ENCODE measurements at regions not wholly inside any gene's neighbourhood (a gene's known extent, or its start where the extent isn't known, plus 50 kb on each side); places are given as distances from the start of the nearest gene placed in this dataset.
"Not testable (repeated sequence)": the region's sequence is repeated elsewhere in the genome, so short reads cannot be mapped to it uniquely, and the experiment has no call there.

DNA sequence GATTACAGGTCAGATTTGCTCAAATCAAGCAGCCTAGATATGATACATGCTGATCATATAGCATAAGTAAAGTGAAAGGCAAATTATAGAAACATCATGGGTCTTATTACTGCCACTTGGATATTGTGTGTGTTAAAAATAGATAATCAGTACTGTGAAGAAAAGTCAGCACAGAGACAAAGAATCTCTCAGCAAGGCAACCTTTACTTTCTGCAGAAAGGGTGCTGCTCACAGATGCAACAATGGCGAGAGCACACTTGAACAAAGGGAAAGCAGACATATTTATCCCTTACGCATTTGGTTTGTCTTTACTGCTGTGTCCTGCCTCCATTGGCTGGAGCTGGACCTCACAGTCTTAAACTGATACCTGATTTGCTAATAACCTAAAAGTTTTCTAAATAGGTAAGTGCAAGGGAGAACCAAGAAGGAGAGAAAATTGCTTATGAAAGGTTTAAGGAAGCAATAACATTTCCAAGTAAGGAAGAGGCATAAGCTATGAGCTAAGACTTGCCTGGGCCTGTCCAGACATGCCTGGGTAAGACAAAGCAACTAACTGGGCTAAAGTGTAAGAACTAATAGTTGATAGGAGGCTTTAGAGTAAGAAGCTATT is 1310.8 kb upstream of the LRRTM3 start:
- DNase-seq, result no peak

DNA sequence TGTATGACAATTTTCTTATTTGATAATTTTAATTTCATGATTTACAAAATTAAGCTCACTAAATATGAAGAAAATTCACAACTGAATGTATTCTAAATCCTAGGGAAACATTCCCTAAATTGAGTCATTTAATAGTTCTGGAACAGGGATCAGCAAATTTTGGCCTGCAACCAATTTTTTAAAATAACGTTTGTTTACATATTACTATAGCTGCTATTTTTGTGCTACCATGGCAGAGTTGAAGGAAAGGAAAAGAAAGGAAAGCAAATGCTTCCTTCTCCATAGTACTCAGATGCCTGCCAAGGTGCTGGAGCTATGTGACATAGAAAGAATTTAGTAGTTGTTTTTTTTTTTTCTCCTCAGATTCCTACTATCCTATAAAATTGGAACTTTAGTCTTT is 1307.7 kb upstream of the LRRTM3 start:
- DNase-seq, result no peak

DNA sequence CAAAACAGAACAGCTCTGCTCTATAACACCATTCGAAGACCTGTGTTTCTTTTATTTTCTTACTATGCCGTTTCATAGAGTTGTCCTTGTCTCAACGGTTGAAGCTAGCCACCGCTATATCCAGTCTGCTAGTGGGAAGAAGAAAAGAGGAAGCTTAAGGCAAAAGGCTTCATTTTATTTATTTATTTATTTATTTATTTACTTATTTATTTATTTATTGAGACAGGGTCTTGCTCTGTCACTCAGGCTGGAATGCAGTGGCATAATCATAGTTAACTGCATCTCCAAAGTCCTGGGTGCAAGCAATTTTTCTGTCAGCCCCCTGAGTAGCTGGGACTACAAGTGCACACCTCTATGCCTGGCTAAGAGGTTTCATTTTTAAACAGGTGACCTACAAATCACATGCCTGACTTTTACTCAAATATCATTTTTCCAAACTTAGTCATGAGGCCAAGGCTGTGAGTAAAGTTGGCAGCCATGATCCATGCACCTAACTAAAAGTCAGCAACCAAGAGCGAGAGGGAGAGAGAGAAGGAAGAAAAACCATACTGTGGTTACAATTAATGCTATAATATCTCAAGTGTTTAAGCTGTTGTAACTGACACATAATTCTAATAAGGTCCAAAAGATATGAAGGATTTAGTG is 1305.3 kb upstream of the LRRTM3 start:
- DNase-seq, result no peak

DNA sequence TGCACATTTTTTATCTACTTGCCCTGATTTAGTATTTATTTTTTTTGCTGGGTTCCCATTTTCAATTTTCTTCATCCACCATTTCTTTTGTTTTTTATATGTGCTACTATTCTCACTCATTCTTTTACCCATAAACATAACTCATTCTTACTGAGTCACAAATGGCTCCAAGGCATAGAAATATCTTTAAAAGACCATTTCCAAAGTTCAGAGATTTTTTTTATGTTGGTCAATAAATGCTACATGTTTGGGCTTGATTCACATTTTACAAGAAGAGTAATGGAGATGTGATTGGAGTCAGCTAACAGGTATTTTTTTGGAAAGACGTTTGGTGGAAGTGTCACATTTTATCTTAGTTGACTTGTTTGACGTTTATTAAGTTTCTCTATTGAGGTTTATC is 1303.2 kb upstream of the LRRTM3 start:
- DNase-seq, result no peak

DNA sequence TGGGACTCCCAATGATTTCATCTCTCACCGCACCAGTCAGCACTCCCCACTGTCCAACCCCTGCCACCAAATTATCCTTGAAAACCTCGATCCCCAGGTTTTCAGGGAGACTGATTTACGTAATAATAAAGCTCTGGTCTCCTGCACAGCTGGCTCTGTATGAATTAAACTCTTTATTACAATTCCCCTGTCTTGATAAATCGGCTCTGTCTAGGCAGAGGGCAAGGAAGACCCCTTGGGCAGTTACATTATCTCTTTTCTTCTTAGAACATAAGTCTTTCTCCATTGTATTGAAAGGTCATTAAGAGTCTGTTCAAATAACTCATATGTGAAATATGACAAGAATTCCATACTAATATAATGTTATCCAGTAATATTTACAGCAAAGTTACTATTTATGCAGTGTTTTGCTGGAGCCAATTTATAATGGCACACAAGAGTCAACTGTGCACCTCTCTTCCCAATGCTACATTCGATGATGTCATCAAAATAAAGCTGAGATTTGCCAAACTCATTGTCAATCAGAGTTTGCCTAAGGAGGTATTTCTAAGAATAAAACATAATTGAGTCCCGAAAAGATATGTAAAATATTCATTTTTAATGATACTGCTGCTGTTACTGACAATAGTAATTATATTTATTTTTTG is 1297.2 kb upstream of the LRRTM3 start:
- no peak for DNase-seq

DNA sequence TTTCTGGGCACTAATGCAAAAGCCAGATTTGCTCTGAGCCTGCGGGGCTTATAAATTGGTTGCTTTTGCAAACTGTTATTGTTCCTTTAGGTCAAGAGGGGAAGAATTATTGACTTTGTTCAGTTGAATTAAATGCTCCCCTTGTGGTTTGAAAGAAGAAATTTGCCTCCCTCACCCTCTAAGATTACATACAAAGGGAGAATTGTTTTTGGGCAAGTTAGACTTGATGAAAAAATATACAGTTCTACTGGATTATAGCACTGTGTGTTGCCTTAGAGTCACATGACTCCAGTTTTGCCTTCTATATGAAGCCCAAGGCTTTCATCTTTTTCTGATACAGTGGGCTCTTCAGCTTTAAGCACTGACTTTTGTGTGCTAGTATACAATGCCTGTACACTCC is 1265.8 kb upstream of the LRRTM3 start:
- no peak for DNase-seq

DNA sequence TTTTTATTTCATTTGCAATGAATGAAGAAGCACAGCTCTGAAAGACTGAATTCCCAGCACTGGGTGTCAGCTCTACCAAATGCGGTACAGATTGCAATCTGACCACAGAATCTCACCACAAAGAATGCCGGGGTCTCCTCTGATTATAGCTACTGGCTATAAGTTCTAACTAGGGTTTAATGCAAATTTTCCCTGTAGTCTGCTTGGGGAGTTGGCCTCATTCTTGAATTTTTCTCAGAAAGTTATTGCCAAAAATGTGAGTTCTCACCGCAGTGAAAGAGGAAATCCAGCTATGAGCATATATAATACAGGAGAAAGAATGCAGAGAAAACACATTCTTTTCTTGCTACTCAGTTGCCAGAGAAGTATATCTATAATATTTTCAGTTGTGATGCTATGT is 1255.7 kb upstream of the LRRTM3 start:
- peak; percentile 85 for DNase-seq

DNA sequence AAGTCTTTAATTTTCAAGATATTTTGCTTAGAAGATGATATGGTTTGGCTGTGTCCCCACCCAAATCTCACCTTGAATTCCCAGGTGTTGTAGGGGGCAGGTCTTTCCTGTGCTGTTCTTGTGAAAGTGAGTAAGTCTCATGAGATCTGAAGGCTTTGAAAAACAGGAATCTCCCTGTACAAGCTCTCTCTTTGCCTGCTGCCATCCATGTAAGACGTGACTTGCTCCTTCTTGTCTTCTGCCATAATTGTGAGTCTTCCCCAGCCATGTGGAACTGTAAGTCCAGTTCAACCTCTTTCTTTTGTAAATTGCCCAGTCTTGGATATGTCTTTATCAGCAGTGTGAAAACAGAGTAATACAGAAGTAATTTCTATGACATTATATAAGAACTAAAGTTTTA is 1255.2 kb upstream of the LRRTM3 start:
- DNase-seq, result not testable (repeated sequence)

DNA sequence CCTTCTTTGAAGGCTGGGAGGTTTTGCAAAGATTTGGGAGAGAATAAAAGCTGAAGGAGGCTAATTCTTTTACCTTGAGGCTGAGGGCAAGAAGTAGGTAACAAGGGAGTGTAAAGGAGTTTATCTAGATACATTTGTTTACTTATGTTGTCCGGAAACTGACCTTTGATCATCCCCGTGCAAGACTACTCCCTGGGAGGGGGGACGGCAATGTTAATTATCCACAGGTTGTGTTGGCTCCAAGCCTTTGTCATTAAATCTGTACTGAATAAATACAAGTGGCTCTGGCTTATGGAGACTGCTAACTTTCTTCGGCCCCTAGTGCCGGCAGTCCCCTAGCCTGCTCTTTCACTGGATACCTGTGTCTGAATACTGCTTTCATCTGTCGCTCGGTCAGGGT is 1250.6 kb upstream of the LRRTM3 start:
- no peak for DNase-seq

DNA sequence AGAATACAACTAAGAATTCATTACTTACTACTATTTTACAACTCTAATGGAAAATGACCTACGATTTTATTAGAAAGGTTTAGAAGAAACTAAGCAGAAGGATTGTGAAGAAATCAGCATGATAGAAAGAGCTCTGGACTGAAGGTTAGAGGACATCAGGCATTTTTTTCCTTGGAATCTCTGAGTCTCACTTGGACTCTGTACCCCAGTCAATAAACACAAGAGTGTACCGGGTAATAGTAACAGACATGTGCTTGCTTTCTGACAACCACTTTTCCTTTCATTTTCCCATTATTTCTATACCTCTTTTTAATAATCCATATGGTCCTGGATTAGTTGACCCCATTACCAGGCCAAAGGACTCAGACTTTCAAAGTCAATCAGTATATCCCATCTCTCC is 1240.9 kb upstream of the LRRTM3 start:
- DNase-seq, result no peak

DNA sequence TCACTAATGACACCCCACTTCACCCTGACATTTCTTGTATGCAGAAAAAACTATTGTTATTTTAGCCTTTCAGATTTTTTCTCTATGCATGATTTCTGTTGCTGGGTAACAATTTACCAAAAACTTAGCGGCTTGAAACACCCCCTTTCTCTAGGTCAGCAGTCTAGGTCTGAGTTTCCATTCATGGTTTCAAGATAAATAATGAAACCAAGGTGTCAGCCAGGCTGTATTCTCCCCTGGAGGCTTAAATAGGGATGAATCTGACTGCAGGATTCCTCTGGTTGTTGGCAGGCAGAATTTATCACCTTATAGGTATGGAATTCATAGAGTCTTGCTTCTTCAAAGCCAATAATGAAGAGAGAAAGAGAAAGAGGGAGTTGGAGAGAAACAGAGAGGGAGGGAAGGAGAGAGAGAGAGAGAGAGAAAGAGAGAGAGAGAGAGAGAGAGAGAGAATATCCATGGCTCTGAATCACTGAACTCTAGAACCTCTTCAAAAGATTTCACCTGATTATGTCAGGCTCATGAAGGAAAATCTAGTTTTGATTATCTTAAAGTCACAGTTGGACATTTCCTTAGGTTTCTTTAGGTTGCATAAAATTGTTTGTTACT is 1224.6 kb upstream of the LRRTM3 start:
- DNase-seq, result no peak

DNA sequence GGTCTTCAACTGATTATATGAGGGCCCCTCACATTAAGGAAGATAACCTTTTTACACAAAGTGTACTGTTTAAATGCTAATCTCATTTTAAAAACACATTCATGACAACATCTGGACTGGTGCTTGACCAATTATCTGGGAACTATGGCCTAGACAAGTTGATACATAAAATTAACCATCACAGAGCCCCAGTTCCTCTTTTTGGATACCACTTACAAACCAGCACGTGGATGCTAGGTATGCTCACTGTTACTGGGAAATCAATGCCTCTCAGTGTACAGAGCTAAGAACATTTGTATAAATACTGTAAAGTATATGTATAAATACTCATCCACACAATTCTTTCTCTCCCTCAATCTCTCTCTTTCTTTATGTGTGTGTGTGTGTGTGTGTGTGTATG is 1217.8 kb upstream of the LRRTM3 start:
- DNase-seq, result peak; percentile 12

DNA sequence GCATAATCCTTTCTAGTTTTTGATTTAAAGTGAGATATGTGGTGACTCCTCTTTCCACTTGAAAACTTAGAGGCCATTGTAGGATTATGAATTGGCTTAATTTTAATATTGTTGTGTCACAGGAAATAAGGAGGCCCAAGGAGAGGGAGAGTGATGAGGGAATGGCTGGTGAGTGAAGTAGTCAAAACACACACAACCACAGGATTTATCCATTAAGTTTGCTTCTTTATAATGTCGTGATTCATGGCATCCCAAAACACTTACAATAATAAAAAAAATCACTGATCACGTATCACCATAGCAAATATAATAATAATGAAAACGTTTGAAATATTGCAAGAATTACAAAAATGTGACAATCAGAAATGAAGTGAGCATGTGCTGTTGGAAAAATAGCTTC is 1215.5 kb upstream of the LRRTM3 start:
- DNase-seq, result no peak

DNA sequence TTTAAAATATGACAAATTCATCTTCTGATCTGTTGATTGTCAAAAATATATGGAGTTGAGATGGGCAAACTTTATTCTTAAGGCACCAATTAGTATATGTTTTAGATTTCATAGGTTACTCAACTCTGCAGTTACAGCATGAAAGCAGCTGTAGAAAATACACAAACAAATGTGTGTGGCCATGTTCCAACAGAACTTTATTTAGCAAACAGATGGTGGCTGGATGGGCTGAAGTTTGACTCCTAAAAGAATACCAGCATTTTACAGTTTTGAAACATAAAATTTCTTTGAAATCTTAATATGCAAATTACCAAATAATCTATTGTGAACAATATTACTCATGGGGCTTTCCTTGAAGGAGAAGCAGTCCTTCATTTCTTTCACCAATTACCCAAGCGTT is 1206.0 kb upstream of the LRRTM3 start:
- DNase-seq, result no peak

DNA sequence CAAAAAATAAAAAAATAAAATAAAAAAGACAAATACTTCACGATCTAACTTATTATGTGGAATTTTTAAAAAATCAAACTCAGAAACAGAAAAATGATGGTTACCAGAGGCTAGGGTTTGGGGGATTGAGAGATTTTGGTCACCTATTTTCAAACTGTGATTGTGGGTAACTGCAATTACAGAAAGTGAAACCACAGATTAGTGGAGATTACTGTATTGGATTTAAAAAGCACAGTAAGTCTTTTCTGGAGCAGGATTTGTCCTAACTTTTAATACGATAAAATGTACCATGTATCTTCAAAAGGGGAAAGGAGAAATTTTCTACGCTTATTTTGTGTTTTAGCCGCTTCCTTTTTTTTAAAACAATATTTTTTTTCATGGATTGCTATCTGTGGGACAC is 1204.9 kb upstream of the LRRTM3 start:
- no peak for DNase-seq

DNA sequence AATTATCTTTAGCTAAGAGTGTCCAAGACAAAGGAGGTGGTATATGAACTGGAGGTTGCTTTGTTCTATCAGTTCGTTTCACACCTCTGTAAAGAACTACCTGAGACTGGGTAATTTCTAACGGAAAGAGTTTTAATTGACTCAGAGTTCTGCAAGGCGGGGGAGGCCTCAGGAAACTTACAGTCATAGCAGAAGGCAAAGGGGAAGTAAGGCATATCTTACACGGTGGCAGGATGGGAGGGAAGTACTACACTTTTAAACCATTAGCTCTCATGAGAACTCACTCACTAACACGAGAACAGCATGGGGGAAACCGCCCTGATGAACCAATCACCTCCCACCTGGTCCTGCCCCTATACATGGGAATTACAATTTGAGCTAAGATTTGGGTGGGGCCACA is 1202.3 kb upstream of the LRRTM3 start:
- peak; percentile 60 for DNase-seq

DNA sequence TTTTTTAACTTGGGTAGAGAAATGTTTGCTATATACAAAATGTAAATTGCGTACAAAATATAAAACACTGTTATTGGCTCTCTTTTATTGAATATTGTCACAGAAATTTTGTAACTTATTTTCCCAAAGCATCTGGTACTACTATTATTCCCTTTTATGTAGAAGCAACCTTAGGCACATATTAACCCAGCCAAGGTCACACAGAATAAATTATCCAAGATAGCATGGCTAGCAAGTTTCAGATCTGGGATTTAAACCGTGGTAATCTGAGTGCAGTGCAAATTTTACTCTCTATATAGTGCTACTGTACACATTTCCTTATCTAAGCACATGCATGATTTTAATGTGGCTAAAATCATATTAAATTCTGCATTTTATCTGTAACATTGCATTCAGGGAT is 1190.5 kb upstream of the LRRTM3 start:
- no peak for DNase-seq

DNA sequence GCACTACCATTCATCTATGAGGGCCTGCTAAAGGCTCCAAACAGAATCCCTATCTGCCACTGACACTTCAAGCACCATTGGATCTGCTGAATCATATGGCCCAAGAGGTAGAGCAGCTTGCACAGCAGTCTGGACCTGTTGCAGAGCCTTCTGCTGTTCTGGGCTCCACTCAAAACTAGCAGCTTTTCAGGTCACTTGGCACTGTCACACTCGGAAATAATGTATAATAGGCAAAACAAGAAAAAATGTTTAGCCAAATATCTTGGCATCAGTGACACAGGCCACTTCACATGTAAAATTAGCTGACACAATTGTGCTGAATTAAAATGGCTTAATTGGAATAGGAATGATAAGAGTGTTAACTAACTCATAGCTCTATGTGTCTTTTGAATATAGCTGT is 1182.9 kb upstream of the LRRTM3 start:
- DNase-seq, result no peak

DNA sequence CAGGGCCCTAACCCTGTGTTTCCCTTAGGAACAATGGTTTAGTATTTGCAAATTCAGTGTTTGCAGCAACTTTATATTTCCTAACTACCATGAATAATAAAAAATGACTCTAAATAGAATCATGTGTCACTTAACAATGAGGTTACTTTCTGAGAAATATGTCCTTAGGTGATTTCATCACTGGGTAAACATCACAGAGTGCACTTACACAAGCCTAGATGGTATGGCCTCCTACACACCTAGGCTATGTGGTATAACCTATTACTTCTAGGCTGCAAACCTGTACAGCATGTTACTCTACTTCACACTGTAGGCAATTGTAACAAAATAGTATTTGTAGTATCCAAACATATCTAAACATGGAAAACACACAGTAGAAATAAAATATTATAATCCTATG is 1174.6 kb upstream of the LRRTM3 start:
- DNase-seq, result no peak

DNA sequence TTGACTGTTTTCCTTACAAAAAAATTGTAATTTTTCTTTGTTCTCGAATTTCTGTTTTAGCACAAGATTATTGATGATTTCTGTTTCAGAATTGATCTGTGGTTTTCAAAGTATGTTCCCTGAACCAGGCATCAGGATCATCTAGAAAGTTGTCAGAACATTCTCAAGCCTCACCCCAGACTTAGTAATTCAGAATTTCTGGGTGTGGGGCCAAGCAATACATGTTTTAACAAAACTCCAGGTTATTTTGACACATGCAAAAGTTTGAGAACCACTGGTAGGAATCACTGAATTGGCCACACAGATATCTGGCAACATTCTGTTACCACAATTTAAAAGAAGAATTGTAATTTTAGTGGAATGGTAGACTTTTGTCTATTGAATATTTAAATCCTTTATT is 1173.9 kb upstream of the LRRTM3 start:
- DNase-seq, result no peak

DNA sequence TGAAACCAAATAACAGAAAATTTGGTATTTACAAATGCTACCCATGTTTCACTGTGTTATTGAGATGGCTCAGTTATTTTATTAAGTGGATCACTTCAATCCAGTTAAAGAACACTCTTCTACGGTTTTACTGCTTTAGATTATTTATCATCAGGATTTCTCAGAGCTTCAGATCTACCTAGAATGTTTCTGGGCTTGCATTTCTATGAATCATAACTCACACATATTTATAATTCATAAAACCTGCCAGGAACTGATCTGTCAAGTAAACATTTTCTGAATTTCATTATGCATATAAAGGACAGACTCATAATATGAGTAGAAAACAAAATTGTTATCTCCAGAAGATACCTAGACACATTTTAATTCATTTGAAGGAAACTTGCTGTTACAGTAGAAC is 1172.3 kb upstream of the LRRTM3 start:
- DNase-seq, result no peak

DNA sequence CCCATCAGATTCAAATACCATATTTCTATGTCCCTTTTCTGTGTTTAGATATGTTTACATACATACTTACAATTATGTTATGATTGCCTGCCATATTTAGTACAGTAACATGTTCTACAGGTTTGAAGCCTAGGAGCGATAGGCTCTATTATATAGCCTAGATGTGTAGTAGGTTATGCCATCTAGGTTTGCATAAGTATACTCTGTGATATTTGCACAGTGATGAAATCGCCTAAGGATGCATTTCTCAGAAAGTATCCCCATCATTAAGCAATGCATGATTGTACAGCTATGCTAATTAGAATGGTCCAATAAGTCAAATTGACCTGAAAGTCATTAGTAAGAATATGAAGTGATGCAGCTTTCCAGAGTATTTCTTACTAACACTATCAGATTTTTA is 1171.7 kb upstream of the LRRTM3 start:
- DNase-seq, result no peak

DNA sequence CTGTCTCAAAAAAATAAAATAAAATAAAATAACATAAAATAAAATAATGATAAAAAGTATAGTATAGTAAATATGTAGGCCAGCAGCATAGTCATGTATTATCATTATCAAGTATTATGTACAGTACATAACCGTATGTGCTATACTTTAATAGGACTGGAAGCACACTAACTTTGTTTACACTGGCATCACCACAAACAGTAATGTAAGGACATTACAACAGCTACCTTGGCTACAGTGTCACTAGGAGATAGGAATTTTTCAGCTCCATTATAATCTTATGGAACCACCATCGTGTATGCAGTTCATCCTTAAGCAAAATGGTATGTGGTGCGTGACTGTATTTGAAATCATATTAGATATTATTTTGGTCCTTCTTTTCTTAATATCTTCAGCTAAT is 1163.5 kb upstream of the LRRTM3 start:
- DNase-seq, result no peak

DNA sequence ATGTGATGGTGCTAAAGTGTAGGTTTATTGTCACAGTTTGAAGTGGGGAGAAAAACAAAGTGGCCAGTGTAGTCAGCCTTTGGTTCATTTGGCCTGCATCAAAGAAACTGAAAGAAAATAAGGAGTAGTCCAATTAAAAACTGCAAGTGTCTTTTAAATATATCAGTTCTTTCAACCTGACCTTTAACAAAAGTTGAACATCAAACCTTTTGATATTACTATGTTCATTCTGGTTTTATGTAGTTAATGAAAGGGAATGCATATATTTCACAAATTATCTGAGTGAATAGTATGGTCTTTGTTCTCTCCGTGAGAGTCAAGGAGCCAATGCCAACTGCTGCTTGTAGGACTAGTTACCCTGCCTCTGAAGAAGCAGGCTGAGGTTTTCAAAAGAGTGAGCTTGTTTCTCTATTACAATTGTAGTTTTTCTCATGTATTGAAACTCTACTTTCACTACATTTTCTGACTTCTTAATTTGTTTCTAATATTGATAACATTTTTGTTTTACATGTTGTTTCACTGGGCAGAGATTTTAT is 1160.8 kb upstream of the LRRTM3 start:
- DNase-seq, result no peak
